ENCODE measurements at regions not wholly inside any gene's neighbourhood (a gene's known extent, or its start where the extent isn't known, plus 50 kb on each side); places are given as distances from the start of the nearest gene placed in this dataset.

GRCh38 chr4:133759428-133759827 lies 442.2 kb downstream of the PABPC4L start:
- no peak for DNase-seq
- ATAC-seq: no peak

GRCh38 chr4:133741766-133742165 lies 459.8 kb downstream of the PABPC4L start:
- no peak for DNase-seq
- ATAC-seq: no peak

- no peak for DNase-seq
These were observed 481.6 kb downstream of the PABPC4L start for GRCh38 chr4:133720001-133720400.

GRCh38 chr4:133719098-133719497 lies 482.5 kb downstream of the PABPC4L start:
- no peak for ATAC-seq
- DNase-seq: no peak

More at GRCh38 chr4:133720001-133720400, 481.6 kb downstream of the PABPC4L start:
- no peak for ATAC-seq

- DNase-seq (no peak), ATAC-seq (no peak)
These were observed 487.4 kb downstream of the PABPC4L start for GRCh38 chr4:133714211-133714610.

- DNase-seq (no peak), ATAC-seq (no peak)
These were observed 488.2 kb downstream of the PABPC4L start for GRCh38 chr4:133713340-133713739.

GRCh38 chr4:133711817-133712216 lies 489.8 kb downstream of the PABPC4L start:
- ATAC-seq (no peak), DNase-seq (no peak)

- ATAC-seq: no peak
- no peak for DNase-seq
These were observed 507.2 kb downstream of the PABPC4L start for GRCh38 chr4:133694416-133694815.

- DNase-seq (no peak), ATAC-seq (no peak)
These were observed 517.6 kb downstream of the PABPC4L start for GRCh38 chr4:133683967-133684366.

- DNase-seq: no peak
- no peak for ATAC-seq
These were observed 519.2 kb downstream of the PCDH10 start for GRCh38 chr4:133668061-133668851.

- no peak for DNase-seq
These were observed 498.1 kb downstream of the PCDH10 start for GRCh38 chr4:133647206-133647605.

GRCh38 chr4:133641191-133641590 lies 492.1 kb downstream of the PCDH10 start:
- ATAC-seq (no peak), DNase-seq (no peak)

More at GRCh38 chr4:133647206-133647605, 498.1 kb downstream of the PCDH10 start:
- no peak for ATAC-seq

GRCh38 chr4:133638751-133639150 lies 489.7 kb downstream of the PCDH10 start:
- no peak for DNase-seq
- no peak for ATAC-seq

GRCh38 chr4:133637161-133637560 lies 488.1 kb downstream of the PCDH10 start:
- ATAC-seq: no peak

GRCh38 chr4:133624744-133625143 lies 475.6 kb downstream of the PCDH10 start:
- ATAC-seq (no peak), DNase-seq (no peak)

More at GRCh38 chr4:133637161-133637560, 488.1 kb downstream of the PCDH10 start:
- DNase-seq: no peak

- no peak for DNase-seq
- no peak for ATAC-seq
These were observed 474.8 kb downstream of the PCDH10 start for GRCh38 chr4:133623847-133624246.

- no peak for DNase-seq
- ATAC-seq: no peak
These were observed 472.5 kb downstream of the PCDH10 start for GRCh38 chr4:133621628-133622027.

GRCh38 chr4:133620555-133620954 lies 471.5 kb downstream of the PCDH10 start:
- ATAC-seq: no peak

GRCh38 chr4:133618963-133619362 lies 469.9 kb downstream of the PCDH10 start:
- no peak for ATAC-seq
- DNase-seq: no peak

More at GRCh38 chr4:133620555-133620954, 471.5 kb downstream of the PCDH10 start:
- DNase-seq: no peak

GRCh38 chr4:133600008-133600407 lies 450.9 kb downstream of the PCDH10 start:
- no peak for DNase-seq
- no peak for ATAC-seq

GRCh38 chr4:133598779-133599178 lies 449.7 kb downstream of the PCDH10 start:
- ATAC-seq: no peak
- DNase-seq: no peak

- ATAC-seq (no peak), DNase-seq (no peak)
These were observed 448.2 kb downstream of the PCDH10 start for GRCh38 chr4:133597251-133597650.

- ATAC-seq (no peak), DNase-seq (no peak)
These were observed 447.4 kb downstream of the PCDH10 start for GRCh38 chr4:133596459-133596858.
